ENCODE measurements at regions not wholly inside any gene's neighbourhood (a gene's known extent, or its start where the extent isn't known, plus 50 kb on each side); places are given as distances from the start of the nearest gene placed in this dataset.

GRCh38 chr18:60739212-60739611, 366.6 kb upstream of the MC4R start:
- no peak for DNase-seq (ENCODE audit: low read depth)
- H3K4me3 ChIP-seq (ENCODE audit: low read depth, low read length), result no peak overlapping the region

- DNase-seq (ENCODE audit: low read depth), result no peak
- H3K4me3 ChIP-seq (ENCODE audit: low read depth, low read length), result no peak overlapping the region
These were observed 367.7 kb upstream of the MC4R start for GRCh38 chr18:60740313-60740712.

- no peak overlapping the region for H3K4me3 ChIP-seq (ENCODE audit: low read depth, low read length)
- no peak for DNase-seq (ENCODE audit: low read depth)
These were observed 373.9 kb upstream of the MC4R start for GRCh38 chr18:60746491-60746890.

GRCh38 chr18:60746919-60747318, 374.3 kb upstream of the MC4R start:
- no peak overlapping the region for H3K4me3 ChIP-seq (ENCODE audit: low read depth, low read length)
- no peak for DNase-seq (ENCODE audit: low read depth)

GRCh38 chr18:60753753-60754152, 381.2 kb upstream of the MC4R start:
- no peak overlapping the region for H3K4me3 ChIP-seq (ENCODE audit: low read depth, low read length)
- no peak for DNase-seq (ENCODE audit: low read depth)

GRCh38 chr18:60754413-60755009, 381.9 kb upstream of the MC4R start:
- no peak overlapping the region for H3K4me3 ChIP-seq (ENCODE audit: low read depth, low read length)
- no peak for DNase-seq (ENCODE audit: low read depth)

- no peak overlapping the region for H3K4me3 ChIP-seq (ENCODE audit: low read depth, low read length)
- DNase-seq (ENCODE audit: low read depth), result no peak
These were observed 382.6 kb upstream of the MC4R start for GRCh38 chr18:60755134-60755533.

GRCh38 chr18:60775978-60776377, 403.4 kb upstream of the MC4R start:
- H3K4me3 ChIP-seq (ENCODE audit: low read depth, low read length), result no peak overlapping the region
- no peak for DNase-seq (ENCODE audit: low read depth)

GRCh38 chr18:60784161-60784560, 411.6 kb upstream of the MC4R start:
- no peak overlapping the region for H3K4me3 ChIP-seq (ENCODE audit: low read depth, low read length)
- DNase-seq (ENCODE audit: low read depth), result no peak

GRCh38 chr18:60794802-60795201, 422.2 kb upstream of the MC4R start:
- no peak for DNase-seq (ENCODE audit: low read depth)
- no peak overlapping the region for H3K4me3 ChIP-seq (ENCODE audit: low read depth, low read length)

- no peak for DNase-seq (ENCODE audit: low read depth)
- no peak overlapping the region for H3K4me3 ChIP-seq (ENCODE audit: low read depth, low read length)
These were observed 431.8 kb upstream of the MC4R start for GRCh38 chr18:60804415-60804814.

GRCh38 chr18:60809937-60810336, 437.4 kb upstream of the MC4R start:
- DNase-seq (ENCODE audit: low read depth), result no peak
- H3K4me3 ChIP-seq (ENCODE audit: low read depth, low read length), result no peak overlapping the region

- H3K4me3 ChIP-seq (ENCODE audit: low read depth, low read length), result no peak overlapping the region
- DNase-seq (ENCODE audit: low read depth), result peak; percentile 3
These were observed 440.3 kb upstream of the MC4R start for GRCh38 chr18:60812921-60813320.

GRCh38 chr18:60826346-60826745, 453.8 kb upstream of the MC4R start:
- DNase-seq (ENCODE audit: low read depth), result no peak
- no peak overlapping the region for H3K4me3 ChIP-seq (ENCODE audit: low read depth, low read length)

GRCh38 chr18:60831971-60832370, 459.4 kb upstream of the MC4R start:
- no peak overlapping the region for H3K4me3 ChIP-seq (ENCODE audit: low read depth, low read length)
- DNase-seq (ENCODE audit: low read depth), result no peak

GRCh38 chr18:60838677-60839076, 466.1 kb upstream of the MC4R start:
- no peak overlapping the region for H3K4me3 ChIP-seq (ENCODE audit: low read depth, low read length)
- DNase-seq (ENCODE audit: low read depth), result peak; percentile 14

GRCh38 chr18:60846396-60846795, 473.8 kb upstream of the MC4R start:
- H3K4me3 ChIP-seq (ENCODE audit: low read depth, low read length), result no peak overlapping the region

GRCh38 chr18:60847517-60847916, 474.9 kb upstream of the MC4R start:
- no peak overlapping the region for H3K4me3 ChIP-seq (ENCODE audit: low read depth, low read length)
- DNase-seq (ENCODE audit: low read depth), result no peak

More at GRCh38 chr18:60846396-60846795, 473.8 kb upstream of the MC4R start:
- DNase-seq (ENCODE audit: low read depth), result no peak

GRCh38 chr18:60861575-60861974, 471.7 kb upstream of the CDH20 start:
- no peak overlapping the region for H3K4me3 ChIP-seq (ENCODE audit: low read depth, low read length)
- DNase-seq (ENCODE audit: low read depth), result no peak

GRCh38 chr18:60862988-60863387, 470.2 kb upstream of the CDH20 start:
- H3K4me3 ChIP-seq (ENCODE audit: low read depth, low read length), result no peak overlapping the region
- no peak for DNase-seq (ENCODE audit: low read depth)

GRCh38 chr18:60865801-60866200, 467.4 kb upstream of the CDH20 start:
- H3K4me3 ChIP-seq (ENCODE audit: low read depth, low read length), result no peak overlapping the region
- DNase-seq (ENCODE audit: low read depth), result no peak
